Uterus (tissue), 2 donors: ENCODE measurements at regions not wholly inside any gene's neighbourhood (a gene's known extent, or its start where the extent isn't known, plus 50 kb on each side); places are given as distances from the start of the nearest gene placed in this dataset.

Experiments used
- POLR2A ChIP-seq, 2 donors: fragments of 450-650 bp; IDR thresholded peaks; one replicate each; pipeline ENCODE4 v1.6.1; 2016; ENCODE audit warnings: antibody characterized with exemption in 2 of 2, mild to moderate bottlenecking in 1 of 2, moderate library complexity in 1 of 2
- TF ChIP-seq, protein P1 (sequence below), 4 experiments: fragments of 200-600 bp in 2 of 4; fragments of 450-650 bp in 2 of 4; sonication (generic) in 2 of 4; IDR thresholded peaks; one replicate each; pipeline ENCODE4 v1.5.1; 2016 to 2019; ENCODE audit warnings: antibody characterized with exemption in 4 of 4, mild to moderate bottlenecking in 2 of 4, moderate library complexity in 1 of 4

DNA sequence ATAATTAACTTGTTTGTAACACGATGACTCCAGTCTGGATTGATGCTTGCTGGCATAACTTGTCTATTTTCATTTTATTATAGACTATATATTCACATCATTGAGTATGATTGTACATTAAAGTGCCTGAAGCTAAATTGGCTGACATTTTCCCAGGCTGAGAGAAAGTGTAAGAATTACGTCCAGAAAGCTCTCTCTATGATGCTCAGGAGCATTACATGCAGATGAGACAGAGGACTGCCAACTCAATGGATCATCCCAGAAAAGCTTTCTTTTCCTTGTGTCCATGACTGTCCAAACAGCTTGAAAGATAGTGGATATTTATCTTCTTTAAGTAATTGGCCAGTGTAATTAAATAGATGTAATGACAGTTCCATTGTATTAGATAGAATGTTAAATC lies 1372.2 kb upstream of the TMEFF2 start:
- TF ChIP-seq, protein P1, sequence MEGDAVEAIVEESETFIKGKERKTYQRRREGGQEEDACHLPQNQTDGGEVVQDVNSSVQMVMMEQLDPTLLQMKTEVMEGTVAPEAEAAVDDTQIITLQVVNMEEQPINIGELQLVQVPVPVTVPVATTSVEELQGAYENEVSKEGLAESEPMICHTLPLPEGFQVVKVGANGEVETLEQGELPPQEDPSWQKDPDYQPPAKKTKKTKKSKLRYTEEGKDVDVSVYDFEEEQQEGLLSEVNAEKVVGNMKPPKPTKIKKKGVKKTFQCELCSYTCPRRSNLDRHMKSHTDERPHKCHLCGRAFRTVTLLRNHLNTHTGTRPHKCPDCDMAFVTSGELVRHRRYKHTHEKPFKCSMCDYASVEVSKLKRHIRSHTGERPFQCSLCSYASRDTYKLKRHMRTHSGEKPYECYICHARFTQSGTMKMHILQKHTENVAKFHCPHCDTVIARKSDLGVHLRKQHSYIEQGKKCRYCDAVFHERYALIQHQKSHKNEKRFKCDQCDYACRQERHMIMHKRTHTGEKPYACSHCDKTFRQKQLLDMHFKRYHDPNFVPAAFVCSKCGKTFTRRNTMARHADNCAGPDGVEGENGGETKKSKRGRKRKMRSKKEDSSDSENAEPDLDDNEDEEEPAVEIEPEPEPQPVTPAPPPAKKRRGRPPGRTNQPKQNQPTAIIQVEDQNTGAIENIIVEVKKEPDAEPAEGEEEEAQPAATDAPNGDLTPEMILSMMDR (IDR thresholded peaks at IDR 0.05): no peak
- no peak for TF ChIP-seq POLR2A (IDR thresholded peaks at IDR 0.05)
